Globus pallidus (tissue), 1 donor: ENCODE measurements at regions not wholly inside any gene's neighbourhood (a gene's known extent, or its start where the extent isn't known, plus 50 kb on each side); places are given as distances from the start of the nearest gene placed in this dataset.
"Not testable (repeated sequence)": the region's sequence is repeated elsewhere in the genome, so short reads cannot be mapped to it uniquely, and the experiment has no call there.

Experiments used
- DNase-seq: peaks from one replicate; pipeline ENCODE4 v3.0.0-alpha.2; 2015; ENCODE audit warnings: low spot score

DNA sequence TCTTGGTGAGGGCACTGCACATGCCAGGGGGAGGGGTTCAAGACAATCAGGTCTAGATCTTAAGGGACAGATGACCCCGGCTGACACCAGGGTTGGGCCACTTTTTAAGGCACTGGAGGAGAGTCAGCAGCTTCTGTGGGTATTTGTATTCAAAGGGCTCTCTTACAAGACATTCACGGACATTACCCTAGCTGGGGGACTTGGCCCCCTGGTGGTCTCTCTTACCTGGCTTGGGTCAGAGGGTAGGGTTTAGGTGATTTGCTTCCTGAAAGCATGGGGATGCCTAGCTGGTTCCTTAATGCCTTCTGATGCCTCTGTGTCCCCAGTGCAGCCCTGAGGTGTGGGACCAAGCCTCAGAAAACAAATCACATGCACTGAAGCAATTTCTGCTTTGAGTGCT lies 354.7 kb downstream of the CDC5L start:
- DNase-seq = no peak

DNA sequence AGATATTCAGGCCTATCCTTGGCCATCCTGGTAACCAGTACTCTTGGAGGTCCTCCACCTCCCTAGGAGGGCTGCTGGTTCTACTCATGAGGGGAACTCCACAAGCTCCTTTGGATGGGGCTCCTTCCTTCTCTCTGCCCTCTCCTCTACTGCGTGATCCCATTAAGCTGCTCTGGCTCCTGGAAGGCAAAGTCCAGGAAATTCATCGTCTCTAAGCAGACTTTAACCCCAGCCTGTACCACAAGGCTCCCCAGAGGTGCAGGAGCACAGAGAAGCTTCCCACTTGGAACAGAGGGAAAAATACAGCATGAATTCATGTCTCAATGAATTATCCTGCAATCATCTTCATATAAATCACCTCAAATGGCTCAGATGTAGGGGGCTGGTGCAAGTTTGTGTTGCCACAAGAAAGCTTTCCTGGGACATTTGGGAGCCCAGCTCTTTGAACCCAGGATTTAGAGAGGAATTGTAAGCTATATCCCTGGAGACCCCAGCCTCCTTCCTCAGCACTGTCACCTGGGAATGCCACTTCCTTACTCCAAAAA lies 355.4 kb downstream of the CDC5L start:
- no peak for DNase-seq

DNA sequence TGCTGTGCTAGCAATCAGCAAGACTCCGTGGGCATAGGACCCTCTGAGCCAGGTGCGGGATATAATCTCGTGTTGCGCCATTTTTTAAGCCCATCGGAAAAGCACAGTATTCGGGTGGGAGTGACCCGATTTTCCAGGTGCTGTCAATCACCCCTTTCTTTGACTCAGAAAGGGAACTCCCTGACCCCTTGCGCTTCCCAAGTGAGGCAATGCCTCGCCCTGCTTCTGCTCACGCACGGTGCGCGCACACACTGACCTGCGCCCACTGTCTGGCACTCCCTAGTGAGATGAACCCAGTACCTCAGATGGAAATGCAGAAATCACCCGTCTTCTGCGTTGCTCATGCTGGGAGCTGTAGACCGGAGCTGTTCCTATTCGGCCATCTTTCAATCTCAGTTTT lies 372.6 kb downstream of the CDC5L start:
- not testable (repeated sequence) for DNase-seq

DNA sequence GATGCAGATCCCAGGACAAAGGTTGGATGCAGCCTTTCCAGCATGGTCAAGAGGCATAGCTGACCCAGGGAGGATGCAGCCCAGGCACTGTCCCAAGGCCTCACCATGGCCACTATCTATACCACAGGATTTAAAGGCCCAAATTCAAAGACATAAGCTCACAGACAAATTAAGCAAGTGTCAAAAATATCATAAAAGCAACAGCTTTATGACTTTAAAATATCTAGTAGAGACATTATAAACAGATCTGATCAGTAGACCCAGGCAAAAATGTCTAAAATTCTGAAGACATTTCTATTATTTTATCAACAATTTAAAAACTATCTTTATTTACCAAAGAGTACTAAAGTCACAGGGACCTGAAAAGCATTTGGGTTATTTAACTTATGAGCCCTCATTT lies 373.5 kb downstream of the CDC5L start:
- no peak for DNase-seq

DNA sequence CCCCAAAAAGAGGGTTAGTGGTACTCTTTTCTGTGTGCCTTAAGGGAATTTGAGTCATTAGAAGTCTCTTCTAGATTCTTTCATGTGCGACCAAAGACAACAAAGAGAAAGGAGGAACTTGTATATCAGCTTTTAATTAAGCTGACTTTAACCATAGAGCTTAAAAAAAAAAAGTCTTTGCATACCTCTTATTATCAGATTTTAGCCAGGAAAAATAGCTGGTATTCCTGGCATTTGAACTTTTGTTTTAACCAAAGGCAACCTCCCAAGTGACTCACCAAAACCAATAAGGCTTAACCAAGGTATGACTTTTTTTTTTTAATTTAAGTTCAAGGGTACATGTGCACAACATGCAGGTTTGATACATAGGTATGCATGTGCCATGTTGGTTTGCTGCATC lies 375.0 kb downstream of the CDC5L start:
- DNase-seq = no peak

DNA sequence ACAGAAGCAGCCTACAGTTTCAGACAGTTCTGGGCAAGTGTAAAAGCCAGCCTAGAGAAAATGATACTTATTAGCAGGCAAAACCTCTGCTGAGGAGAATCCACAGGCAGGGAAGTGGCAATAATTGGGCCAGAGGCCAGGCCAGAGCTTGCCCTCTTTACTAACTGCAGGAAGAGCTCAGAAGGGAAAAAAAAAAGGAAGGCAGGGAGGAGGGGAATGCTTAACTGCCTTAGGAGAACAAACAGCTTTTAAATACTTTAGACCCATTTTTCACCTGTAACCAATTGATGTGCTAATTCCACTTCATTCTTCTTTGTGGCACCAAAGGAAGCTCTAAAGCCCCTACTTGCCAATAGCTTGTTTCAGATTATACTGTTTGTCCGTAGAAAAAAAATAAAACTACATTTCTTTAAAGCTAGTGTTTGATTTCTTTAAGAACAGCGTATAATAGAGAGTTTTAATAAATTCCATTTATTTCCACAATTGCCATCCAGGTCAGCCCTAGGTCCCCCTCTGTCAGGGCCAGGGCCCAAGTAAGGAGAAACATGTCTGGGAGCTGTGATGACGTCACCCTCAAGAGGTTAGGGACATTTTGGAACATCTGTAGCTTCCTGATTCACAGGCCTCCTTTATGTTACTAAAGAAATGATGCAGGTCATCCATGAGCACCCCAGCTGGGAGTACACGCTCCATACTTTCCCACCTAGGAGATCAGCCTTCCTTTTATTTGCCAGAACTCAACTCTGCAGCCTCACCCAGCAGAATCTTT lies 384.3 kb downstream of the CDC5L start:
- no peak for DNase-seq

DNA sequence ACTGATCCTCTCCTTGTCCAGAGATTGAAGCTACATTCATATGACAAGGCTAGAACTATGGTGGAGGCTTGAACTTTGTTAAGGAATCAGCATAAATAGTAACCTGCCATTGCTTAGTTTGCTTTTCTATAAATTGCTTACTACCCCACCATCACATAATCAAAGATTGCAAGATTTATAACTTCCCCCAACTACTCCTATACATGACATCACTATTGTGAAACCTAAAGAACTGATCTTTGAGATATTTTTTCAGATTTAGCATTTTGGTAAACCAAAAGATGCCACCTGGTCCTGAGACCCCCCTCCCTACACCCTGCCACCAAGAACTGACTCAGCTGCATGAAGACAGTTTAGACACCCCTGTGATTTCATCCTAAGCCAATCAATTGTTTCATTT lies 385.3 kb downstream of the CDC5L start:
- no peak for DNase-seq

DNA sequence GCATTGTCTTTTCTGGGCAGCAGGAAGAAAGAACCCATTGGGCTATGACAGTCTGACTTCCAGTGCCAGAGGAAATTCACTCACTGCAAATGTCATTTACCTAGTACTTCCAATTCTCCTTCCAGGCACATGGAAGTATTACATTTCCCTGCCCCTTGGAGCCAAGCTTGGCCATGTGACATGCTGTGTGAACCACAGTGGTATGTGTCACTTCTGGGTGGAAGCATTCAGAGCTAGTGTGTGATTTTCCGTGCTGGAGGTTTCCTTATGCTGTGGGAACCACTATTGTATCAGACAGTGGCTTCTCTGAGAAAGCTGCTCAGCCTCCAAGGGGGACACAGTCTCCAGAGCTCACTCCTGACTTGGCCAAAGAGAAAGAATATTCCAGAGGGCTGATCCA lies 387.6 kb downstream of the CDC5L start:
- DNase-seq = no peak

DNA sequence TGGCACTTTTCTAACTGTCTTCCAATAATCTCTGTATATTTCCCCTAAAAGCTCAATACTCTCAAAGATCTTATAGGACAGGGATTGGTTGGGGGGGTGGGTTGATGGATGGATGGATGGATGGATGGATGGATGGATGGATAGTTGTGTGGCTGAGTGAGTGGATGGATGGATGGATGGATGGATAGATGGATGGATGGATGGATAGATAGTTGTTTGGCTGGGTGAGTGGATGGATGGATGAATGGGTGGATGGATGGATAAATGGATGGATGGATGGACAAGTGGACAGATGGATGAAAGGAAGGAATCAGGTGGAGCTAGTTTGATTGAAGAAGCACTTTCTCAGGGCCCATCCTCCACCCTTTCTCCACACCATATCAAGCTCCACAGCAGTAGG lies 388.8 kb downstream of the CDC5L start:
- no peak for DNase-seq

DNA sequence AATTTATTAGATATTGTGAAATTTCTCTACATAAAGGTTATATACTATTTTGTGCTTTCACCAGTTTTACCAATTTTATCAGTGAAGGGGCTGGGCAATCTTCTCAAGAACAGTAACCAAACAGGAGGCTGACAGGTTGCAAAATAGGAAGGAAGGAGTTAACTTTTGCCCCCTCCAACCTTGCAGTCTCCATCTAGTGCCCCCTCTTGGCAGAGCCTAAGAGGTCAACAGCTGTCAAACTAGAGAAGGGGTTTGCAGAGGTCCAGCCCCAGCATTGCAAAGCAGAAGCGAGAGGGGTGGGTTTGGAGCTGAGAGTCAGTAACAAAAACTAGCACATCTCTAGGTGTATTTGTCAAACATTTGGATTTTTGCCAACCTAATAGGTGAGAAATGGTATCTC lies 391.0 kb downstream of the CDC5L start:
- DNase-seq = no peak
